HG02678 (cell line): ENCODE measurements at regions not wholly inside any gene's neighbourhood (a gene's known extent, or its start where the extent isn't known, plus 50 kb on each side); places are given as distances from the start of the nearest gene placed in this dataset.

Source experiments
- ATAC-seq: cut with Tn5 transposase; IDR thresholded peaks from one replicate; pipeline ENCODE4 v1.9.1; 2021; ENCODE audit warnings: mild to moderate bottlenecking, moderate library complexity; ENCODE audit not compliant: unreplicated experiment

DNA sequence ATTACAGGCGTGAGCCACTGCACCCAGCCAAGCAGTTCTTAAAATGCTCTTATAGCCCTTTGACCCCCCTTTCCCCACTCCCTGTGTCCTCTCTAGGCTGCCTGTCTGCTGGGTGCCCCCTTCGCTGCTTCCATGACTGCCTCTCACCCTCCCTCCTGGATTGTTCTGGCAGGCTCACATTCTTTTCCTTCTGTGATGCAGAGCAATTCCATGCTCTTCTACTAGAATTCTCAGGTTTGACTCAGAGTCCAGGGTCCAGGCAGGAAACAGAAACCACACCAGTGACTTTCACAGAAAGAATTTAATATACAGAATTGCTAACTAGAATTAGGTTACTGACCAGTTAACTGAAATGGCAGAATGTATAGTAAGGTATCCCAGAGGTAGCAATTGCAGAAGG is 244.8 kb downstream of the BAMBI start:
- ATAC-seq: no peak

- no peak for ATAC-seq
Measured at GRCh38 chr10:28922861-28923260, 245.5 kb downstream of the BAMBI start.

- no peak for ATAC-seq
Measured at GRCh38 chr10:28924717-28925116, 247.4 kb downstream of the BAMBI start.

DNA sequence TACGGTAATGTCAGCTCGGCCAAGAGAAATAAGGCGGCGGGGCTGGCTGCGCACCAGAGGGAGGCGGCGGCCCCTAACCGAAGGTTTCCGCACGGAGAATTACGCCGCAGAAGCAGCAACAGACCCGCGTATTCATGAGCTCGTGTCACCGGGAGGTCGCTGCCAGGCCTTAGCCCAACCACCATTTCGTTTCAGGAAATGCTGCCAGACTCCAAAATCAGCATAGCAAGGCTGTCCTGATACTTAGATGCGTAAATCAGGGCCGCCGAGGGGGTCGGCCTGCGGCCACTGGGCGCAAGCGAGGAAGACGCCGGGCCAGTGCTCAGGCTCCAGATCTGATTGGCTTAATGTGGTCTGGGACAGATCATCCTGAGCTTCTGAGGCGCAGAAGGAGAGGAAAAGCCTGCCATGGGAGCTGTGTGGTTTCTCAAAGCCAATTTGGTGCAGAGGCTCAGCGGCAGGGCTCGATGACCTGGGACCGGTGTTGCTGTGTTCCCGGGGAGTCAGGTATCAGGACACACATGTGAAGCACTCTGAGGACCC is 247.9 kb downstream of the BAMBI start:
- ATAC-seq: no peak

DNA sequence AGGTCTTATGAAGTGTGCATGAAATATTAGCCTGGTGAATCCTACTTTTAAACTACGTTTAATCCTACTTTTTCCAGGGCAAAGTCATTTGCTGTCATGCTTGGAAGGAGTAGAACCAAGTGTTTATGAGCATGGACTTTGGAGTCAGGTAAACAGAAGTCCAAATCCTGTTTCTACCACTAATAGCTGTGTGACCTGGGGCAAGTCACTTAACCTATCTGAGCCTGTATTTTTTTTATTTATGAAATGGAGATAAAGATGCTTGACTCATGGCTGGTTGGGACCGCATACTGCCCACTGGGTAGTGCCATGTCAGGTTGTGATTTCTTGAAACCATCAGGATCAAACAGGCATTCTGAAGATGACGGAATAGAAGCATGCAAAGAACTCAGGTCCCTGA is 249.6 kb downstream of the BAMBI start:
- ATAC-seq: no peak

DNA sequence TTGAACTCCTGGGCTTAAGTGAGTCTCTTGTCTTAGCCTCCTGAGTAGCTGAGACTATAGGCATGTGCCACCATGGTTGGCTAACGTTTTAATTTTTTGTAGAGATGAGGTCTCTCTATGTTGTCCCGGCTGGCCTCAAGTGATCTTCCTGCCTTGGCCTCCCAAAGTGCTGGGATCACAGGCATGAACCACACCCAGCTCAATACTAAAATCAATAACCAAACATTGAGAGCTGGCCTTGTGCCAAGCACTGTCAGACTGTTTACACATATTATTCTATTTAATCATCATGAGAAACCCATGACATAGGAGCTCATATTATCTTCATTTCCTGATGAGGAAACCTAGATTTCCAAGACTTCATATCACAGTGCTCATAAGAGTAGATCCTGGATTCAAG is 251.2 kb downstream of the BAMBI start:
- no peak for ATAC-seq

DNA sequence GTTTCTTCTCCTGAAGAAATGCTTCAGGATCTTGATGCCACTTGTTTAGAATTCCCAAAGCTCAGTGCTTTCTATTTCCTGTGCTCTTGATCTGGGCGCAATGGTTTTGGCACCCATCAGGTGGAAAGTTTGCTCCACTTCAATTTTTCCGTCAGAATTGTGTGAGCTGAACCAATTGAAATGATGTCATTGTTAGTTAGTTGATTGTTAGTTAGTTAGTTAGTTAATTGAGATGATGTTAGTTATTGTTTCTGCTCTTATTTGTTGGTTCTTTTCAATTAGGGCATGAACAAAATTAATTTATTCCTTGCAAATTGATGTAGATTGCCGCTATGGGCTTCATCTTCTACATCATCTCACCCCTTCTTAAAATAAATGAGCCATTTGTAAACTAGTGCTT is 252.6 kb downstream of the BAMBI start:
- no peak for ATAC-seq

GRCh38 chr10:28930514-28931495 is 253.5 kb downstream of the BAMBI start:
- ATAC-seq: no peak

DNA sequence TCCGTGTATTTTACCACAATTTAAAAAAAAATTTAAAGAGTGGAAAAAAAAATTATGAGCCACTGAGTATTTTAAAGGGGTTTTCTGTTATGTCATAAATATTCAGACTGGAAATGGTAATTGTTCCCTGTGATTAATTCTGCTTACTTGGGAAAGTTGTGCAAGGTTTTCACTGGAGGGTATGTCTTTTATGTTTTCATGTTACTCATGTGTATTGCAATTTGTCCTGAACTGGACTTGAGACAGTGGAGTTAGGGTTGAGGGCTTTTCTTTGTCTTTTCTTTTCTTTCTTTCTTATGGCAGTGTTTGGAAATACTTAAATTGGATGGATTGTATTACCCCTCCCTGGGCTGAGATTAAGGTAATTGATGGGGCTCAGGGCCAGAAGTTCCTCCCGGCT is 257.7 kb downstream of the BAMBI start:
- ATAC-seq: no peak

- no peak for ATAC-seq
Measured at GRCh38 chr10:28937959-28938358, 260.6 kb downstream of the BAMBI start.

GRCh38 chr10:28938745-28939144 is 261.4 kb downstream of the BAMBI start:
- no peak for ATAC-seq

DNA sequence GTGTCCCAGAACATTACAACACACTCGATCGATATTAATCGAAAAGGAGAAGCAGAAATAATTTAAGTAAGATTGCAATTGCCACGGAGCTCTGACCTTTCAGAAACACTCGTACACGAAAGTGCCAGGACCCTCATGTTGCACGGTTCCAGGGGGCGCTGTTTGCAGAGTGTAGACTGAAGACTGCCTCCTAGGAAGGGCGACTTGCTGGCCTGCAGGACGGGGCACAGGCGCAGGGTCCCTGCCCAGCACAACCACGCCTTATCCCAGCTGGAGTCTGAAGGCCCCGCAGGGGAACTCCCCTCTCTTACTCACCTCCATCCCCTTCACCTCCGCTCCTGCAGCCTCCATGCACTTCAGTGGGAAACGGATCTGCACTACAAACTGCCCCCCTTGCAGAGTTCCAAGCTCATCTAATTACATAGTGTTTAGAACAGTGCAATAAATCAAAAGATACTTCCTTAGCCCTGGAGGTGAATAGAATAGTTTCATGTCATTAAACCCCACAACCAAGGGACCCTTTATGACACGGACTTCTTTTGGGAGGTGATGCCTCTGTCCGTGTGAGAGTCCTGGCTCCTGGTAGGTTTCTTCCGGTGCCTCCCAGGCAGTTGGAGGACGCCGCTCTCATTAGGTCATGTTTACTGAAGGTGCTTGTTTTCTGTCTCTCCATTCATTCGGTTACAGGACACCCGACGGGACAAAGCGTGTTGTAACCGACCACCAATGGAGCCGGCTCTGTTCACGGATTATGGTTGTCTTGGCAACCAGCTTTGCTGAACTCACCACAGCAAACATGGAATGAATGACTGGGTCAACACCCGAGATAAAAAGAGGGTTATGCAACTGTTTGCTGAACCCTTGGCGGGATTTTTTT is 262.2 kb downstream of the BAMBI start:
- no peak for ATAC-seq

GRCh38 chr10:28940158-28940888 is 263.0 kb downstream of the BAMBI start:
- ATAC-seq: no peak

GRCh38 chr10:28942012-28942411 is 264.7 kb downstream of the BAMBI start:
- ATAC-seq: no peak

DNA sequence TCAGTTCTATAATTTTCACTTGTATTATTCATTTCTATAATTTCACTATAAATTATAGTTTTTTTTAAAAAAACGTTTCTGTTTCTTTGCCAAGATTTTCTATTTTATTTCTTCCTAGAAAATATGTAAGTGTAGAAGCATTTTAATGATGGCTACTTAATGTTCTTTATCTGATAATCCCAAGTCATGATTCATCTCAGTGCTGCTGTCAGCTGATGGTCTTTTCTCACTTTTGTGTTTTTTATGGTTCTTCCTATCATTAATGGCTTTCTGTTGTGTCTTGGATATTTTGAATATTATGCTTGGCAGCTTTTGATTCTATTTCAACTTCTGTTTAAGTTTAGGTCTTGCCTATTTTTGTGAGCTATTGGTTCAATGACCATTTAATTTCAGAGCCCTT is 268.6 kb downstream of the BAMBI start:
- no peak for ATAC-seq

DNA sequence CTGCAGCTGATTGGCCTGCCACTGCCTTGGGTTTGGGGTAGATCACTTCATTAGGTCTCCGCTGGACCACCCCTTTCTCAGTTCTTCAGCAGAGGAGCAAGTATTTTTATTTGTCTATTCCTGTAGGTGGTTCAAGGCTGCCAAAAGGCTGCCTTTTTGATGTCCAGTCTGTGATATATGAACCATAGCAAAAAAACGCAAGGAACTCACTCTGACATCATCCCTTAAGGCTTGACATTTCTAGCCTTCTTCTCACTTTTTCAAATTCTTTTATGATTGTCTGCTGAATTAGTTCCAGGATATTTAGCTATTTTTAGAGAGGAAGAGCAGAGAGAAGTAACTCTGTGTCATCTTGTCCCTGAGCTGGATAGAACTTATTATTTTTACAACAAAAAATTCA is 269.2 kb downstream of the BAMBI start:
- no peak for ATAC-seq

DNA sequence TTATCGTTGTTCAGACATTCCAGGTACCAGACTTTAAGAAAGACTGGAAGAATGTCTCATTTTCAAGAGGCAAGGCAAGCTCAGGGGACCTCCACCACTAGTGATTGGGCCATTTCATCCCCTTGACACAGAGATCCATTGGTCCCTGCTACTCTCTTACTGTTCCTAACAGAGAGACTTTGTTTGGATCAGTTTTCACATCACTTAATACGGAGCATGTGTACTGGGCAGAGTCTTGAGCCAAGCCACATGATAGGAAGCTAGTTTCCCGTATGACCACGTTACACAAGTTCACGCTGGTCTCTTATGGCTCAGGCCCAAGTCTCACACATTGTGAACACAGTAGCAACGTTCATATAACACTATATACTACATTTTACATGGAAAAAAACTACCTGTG is 269.9 kb downstream of the BAMBI start:
- ATAC-seq: no peak

- no peak for ATAC-seq
Measured at GRCh38 chr10:28948046-28948445, 270.7 kb downstream of the BAMBI start.

DNA sequence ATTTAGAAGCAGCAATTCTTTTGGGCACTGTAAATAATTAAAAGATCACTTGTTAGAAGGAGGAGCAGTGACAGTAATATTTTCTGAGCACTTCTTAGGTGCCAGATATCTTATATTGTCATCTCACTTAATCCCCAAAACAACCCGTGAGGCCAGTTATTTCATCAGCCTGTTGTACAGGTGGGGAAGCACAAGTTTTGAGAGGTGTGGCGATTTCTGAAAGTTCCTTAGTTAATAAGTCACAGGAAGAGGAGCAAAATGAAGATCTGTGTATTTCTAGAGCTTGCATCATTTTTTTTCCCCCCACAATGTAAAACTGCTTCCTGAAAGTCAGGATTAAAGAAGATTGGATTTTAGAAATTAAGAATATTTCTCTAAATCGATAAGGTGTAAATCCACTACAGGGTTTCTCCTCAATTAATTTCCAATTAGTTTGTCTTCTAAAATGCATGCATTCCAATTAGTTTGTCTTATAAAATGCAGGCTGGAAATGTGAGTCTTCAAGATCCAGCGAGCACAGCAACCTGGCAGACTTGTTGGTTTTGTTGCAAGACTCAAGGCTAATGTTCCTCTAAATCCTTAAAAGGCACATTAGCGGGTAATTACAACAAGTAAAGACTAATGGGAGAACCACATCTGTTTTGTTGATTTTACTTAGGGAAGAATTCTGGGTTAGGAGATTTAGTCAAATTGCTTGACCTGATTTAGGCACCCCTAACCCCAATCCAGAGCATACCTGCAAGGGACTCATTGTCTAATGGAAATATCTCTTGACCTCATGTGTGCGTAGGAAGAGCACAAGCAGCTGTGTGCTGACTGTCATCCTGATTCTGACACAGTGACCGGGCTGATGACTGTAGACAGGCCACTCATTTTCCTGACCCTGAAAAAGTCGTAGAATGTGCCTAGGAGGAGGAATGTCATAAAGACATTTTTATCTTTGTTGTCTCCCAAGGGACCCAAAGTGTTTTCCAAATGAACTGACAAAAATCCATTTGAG is 272.0 kb downstream of the BAMBI start:
- ATAC-seq: peak; percentile 74

GRCh38 chr10:28951484-28951883 is 274.2 kb downstream of the BAMBI start:
- peak; percentile 62 for ATAC-seq
